DND-41 (cell line): ENCODE measurements at regions not wholly inside any gene's neighbourhood (a gene's known extent, or its start where the extent isn't known, plus 50 kb on each side); places are given as distances from the start of the nearest gene placed in this dataset.

Experiments used
- CTCF ChIP-seq: IDR thresholded peaks from 2 replicates; pipeline ENCODE4 v1.5.1; 2012; ENCODE audit warnings: borderline replicate concordance, low read length, moderate library complexity, mild to moderate bottlenecking; ENCODE audit not compliant: poor library complexity, severe bottlenecking; ENCODE audit errors: extremely low read depth
- EZH2 ChIP-seq: IDR thresholded peaks from 3 replicates; pipeline ENCODE4 v1.6.1; 2012; ENCODE audit warnings: borderline replicate concordance, low read depth, mild to moderate bottlenecking, moderate library complexity, low read length, inconsistent platforms; ENCODE audit not compliant: severe bottlenecking

DNA sequence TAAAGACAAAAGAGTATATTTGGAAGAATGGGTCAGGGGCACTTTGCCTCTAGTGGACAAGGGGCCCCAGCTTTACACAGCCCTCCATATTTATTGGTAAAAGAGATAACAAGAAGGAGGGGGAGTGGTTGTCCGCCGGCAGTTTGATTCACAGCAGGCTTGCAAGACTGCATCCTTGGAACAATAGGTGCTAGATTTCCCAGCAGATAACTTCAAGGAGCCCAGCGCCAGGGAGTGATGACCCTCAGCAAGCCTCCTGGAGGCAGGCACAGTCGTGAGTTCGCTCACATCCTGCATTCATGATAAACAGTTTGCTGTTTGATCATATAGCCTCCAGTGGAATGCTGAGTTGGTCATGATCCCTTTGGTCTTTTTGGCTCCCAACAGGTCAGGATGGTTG lies 67.8 kb upstream of the INCENP start:
- TF ChIP-seq CTCF (no peak), EZH2 (no peak)
